ENCODE measurements at regions not wholly inside any gene's neighbourhood (a gene's known extent, or its start where the extent isn't known, plus 50 kb on each side); places are given as distances from the start of the nearest gene placed in this dataset.
"Not testable (repeated sequence)": the region's sequence is repeated elsewhere in the genome, so short reads cannot be mapped to it uniquely, and the experiment has no call there.

GRCh38 chr5:164327166-164327565, 821.7 kb downstream of the MAT2B start:
- H3K4me3 ChIP-seq (ENCODE audit: low read depth, low read length), result not testable (repeated sequence)

DNA sequence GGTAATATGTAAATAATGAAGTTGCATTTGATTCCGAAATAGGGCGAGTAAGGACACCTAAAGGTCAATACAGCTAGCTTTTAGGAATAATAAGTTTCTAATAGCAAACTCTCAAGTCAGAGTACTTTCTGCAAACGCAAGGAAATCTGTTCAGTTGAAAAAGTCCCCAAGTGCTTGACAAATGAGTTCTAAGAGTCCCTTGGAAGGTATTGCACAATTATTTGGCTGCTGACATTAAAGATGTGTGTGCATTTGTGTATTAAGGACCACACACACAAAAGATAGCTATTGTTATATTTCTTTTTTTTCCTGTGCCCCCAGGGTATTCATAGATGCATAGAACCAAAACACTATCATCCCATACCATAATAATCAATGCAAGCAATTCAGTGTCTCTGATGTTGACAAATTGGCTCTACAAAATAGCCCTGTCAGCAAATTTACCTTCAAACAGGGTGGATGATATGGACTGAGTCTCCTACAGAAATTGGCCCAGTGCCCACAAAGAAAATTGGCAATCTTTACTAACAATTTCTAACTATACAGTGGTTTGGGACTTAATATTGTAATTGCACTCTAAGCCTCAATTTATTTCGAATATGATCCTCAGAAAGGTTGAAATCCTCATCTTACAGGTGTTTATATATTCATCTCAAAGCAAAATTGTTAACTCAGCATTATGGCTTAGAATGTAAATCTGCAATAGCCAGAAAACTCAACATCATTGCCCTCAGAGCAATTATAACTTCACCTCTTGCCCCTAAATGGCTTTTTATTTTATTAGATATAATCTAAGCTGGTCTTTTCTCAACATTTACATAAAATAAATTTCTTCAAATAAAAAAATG, 827.2 kb downstream of the MAT2B start:
- H3K4me3 ChIP-seq (ENCODE audit: low read depth, low read length), result no peak overlapping the region

DNA sequence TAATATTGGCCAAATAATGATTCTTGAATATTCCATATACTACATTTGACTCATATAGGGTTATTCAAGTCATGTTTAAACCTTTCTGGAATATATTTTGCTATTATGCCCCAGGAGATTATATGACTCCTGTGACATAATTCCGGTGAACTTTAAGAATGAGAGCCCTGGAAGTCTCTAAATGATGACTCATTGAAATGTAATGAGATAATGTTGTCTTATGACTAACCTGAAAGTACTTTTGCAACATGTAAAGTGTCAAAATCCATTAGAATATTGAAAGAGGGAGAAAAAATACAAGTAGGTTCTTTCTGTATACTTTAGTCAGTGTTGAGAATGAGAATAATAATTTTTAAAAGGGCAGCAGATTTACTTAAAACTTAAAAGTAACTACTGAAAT, 830.4 kb downstream of the MAT2B start:
- H3K4me3 ChIP-seq (ENCODE audit: low read depth, low read length), result no peak overlapping the region

- no peak overlapping the region for H3K4me3 ChIP-seq (ENCODE audit: low read depth, low read length)
Measured at GRCh38 chr5:164336276-164336675, 830.9 kb downstream of the MAT2B start.

- no peak overlapping the region for H3K4me3 ChIP-seq (ENCODE audit: low read depth, low read length)
Measured at GRCh38 chr5:164336906-164337305, 831.5 kb downstream of the MAT2B start.

DNA sequence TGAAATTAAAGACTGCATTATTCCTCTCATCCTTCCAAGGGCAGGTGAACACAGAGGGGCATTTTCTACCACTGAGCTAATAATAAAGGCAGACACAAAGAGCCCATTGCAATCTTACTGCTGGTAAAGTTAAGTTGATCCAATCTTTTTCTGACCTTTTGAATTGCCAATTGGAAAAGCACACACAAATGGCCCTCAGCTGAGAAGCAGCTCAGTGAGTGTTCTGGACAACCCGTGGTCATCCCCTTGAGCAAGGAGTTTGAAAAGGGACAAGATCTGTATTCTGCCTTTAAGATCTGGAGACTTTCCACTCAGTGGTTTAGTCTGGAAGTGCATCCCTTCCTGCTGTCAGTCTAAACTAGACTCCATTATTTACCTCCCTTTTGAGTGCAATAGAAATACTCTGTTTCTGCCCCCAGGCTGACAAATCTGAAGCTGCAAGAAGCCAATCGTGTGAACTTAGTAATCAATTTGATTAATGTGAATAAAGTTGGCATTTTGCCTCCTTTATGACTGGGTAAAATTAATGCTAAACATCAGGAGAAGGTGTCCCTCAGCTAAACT, 835.7 kb downstream of the MAT2B start:
- H3K4me3 ChIP-seq (ENCODE audit: low read depth, low read length), result no peak overlapping the region

DNA sequence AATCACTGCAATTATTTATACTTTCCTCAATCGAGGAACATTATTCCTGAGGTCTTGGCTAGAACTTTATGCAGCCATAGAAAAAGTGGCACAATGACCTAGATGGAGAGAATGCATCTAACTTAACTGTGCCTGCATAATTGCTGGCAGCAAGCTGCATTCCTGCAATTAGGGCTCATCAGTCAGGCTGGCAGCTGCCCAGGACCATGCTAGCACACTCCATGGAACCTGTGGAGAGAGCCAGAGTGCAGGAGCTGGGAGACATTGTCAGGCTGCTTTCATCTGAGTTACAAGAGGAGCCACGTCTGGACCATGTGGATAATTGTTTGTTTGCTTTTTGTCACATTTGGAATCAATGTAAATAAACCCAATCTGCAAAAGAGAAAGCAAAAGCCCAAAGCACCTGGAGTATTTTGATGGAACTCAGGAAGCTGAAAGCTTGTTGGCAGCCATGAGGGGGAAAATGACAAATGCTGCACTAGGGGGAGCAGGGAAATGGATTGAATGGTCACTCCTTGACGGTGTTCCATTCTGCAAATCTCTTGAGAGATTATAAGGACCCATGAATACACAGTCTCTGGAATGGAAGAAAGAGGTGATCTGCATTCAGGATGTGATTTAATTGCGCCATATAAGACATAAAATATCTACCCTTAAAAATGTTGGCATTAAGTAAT, 839.9 kb downstream of the MAT2B start:
- H3K4me3 ChIP-seq (ENCODE audit: low read depth, low read length), result no peak overlapping the region

GRCh38 chr5:164345853-164346252, 840.4 kb downstream of the MAT2B start:
- no peak overlapping the region for H3K4me3 ChIP-seq (ENCODE audit: low read depth, low read length)

- H3K4me3 ChIP-seq (ENCODE audit: low read depth, low read length), result no peak overlapping the region
Measured at GRCh38 chr5:164346785-164347630, 841.6 kb downstream of the MAT2B start.

DNA sequence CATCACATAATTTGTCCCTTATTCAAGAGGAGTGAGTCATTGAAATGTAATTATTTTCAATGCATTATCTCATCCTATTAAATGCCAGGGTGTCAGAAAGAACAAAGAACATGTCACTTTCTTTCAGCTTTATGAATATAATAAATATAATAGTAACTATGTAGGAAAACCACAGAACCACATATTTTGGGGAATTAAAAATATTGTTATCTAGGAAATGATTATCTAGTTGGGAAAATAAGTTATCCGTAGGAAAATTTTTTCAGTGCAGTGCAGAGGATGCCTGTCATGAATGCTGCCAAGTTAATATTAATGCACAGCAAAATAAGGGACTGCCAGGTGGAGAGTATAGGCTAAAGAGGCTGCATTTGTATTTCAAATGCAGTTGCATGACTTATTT, 844.8 kb downstream of the MAT2B start:
- no peak overlapping the region for H3K4me3 ChIP-seq (ENCODE audit: low read depth, low read length)

DNA sequence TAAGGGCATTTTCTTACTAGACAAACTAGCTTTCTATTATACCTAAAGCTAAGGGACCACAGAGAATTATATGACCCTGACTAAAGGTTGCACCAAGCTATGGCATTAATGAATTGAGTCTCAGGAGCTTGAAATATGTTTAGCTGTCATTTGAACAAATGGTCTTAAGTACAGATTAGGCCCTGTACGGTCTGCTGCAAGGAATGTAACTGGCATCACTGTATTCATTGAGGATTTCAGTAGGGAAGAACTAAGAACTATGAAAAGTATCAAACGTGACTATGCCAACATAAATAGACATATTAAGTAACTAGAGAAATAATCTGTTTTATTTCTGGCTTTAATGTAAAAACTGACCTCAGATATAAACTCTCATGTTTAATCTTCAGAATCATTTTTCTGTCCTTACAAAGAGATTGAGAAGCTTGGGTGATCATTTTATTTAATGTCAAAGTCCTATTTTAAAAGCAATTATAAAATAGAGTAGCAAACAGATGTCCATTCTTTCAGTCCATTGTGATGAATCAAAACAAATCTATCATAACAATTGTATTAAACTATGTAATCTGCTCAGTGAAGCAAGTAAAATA, 845.9 kb downstream of the MAT2B start:
- no peak overlapping the region for H3K4me3 ChIP-seq (ENCODE audit: low read depth, low read length)

DNA sequence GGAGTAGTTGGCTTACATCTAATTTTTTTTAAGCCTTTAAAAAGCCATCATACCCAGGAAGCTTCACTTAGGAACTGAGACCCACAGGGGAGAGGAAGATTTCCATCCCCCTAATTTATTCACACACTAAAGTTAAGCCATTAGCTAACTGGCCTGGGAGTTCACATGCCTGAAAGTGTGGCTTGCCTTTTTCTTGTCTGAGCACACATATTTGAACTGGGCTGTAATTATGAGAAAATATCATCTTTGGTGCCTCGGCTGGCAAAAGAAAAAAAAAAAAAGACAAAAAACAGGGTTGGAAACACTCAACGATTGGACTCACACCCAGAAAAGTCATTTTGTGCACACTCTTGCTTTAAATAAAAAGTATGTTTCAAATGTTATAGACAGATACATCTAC, 847.3 kb downstream of the MAT2B start:
- no peak overlapping the region for H3K4me3 ChIP-seq (ENCODE audit: low read depth, low read length)

DNA sequence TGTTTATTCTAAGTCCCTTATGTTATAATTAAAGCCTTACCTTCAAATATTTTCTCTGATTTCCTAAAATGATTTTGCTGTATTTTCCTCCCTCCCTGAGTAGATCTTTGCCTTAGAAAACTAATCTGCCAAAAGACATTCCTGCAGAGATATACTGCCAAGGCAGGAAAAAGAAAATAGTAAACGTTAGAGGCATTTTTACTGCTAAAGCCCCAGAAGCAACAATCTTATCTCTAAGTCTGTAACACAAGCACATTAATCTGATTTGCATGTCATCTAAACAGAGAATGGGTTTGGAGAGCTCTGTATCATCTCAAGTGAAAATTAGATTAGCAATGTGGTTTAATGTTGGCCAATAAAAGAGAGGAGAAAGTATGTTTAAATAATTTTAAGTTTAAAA, 847.7 kb downstream of the MAT2B start:
- no peak overlapping the region for H3K4me3 ChIP-seq (ENCODE audit: low read depth, low read length)

- no peak overlapping the region for H3K4me3 ChIP-seq (ENCODE audit: low read depth, low read length)
Measured at GRCh38 chr5:164354139-164354751, 848.8 kb downstream of the MAT2B start.

DNA sequence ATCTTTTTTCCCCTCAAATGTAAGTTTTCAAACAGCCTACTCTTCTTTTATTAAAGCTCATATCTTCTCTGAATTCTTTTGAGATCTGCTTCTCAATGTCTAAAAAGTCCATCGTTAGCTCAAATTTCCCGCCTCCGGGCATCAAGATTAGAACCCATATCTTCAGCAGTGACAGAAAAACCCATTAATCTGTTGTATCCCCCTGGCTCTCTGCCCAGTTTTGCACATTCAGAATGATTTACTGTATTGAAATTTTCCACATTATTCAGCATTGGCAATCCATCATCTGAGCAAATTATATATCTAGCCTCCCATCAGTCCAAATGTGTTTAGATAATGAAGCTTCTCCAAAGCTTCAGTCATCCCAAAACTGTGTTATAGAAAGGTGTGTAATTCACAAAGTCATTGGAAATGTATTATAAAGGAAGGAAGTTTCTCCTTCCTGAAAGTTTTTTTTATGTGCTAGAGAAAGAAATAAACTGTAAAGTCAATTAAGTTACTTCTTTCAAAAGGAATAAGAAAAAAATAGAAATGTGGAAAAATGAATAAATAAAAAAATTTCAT, 849.9 kb downstream of the MAT2B start:
- H3K4me3 ChIP-seq (ENCODE audit: low read depth, low read length), result no peak overlapping the region

DNA sequence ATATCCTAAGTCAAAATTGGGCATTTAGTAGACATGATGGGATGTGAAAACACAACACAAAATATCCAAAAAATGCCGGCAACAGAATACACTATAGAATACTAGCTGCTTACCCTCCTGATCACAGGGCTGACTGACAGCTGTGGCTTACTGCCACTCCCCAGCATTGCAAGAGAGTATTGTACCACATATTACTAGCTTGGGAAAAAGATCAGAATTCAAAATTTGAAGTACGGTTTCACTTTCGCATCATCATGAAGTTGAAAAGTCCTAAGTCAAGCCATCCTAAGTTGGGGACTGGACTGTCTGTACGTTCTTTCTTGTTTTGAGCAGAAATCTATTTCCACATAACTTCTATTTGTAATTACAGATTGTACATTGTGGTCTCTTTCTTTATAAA, 851.4 kb downstream of the MAT2B start:
- H3K4me3 ChIP-seq (ENCODE audit: low read depth, low read length), result no peak overlapping the region

DNA sequence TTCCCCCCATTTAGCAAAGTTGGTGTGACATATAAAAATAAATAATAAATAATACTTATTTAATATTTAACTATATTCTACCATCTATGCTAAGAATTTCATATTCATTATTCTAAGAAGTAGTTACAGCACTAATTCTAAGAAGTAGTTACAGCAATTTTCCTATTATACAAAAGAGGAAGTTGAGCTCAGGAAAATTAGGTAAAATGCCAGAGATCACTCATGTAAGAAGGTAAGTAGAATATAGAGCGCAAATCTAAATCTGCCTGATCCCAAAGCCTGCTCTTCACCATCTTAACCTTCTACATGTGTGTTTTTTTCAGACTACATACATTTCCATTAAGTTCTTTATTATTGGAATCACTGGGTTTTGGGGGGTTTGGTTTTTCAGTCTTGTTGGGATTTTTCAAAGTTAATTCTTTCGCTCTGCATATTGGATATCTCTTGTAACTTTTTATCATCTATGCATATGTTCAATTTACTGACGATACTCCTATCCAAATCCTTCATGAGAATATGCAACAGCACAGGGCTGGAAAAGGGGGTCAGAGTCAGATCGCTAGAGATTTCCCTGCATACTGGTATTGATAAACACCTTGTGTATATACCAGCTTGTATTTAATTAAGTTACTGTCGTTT, 852.1 kb downstream of the MAT2B start:
- H3K4me3 ChIP-seq (ENCODE audit: low read depth, low read length), result no peak overlapping the region

- H3K4me3 ChIP-seq (ENCODE audit: low read depth, low read length), result no peak overlapping the region
Measured at GRCh38 chr5:164358531-164359259, 853.3 kb downstream of the MAT2B start.

Data from iPS-11a (cell line).